ENCODE measurements at regions not wholly inside any gene's neighbourhood (a gene's known extent, or its start where the extent isn't known, plus 50 kb on each side); places are given as distances from the start of the nearest gene placed in this dataset.
"Not testable (repeated sequence)": the region's sequence is repeated elsewhere in the genome, so short reads cannot be mapped to it uniquely, and the experiment has no call there.

- Histone ChIP-seq H3K27ac (no peak overlapping the region), H3K27me3 (replicated peaks) (no peaks in the 10 kb centered on the region), H3K9me3 (replicated peaks) (peaks cover 3% of the 10 kb centered on the region; the same call in 1 of the 2 replicates), H3K4me1 (replicated peaks) (no peaks in the 10 kb centered on the region), H3K36me3 (no peaks in the 10 kb centered on the region), H3K4me3 (no peak overlapping the region)
- DNase-seq (ENCODE audit: low read depth in 1 of 2, low spot score in 2 of 2): no peak
Measured at GRCh38 chr21:20814090-20814489, 184.1 kb upstream of the NCAM2 start.

DNA sequence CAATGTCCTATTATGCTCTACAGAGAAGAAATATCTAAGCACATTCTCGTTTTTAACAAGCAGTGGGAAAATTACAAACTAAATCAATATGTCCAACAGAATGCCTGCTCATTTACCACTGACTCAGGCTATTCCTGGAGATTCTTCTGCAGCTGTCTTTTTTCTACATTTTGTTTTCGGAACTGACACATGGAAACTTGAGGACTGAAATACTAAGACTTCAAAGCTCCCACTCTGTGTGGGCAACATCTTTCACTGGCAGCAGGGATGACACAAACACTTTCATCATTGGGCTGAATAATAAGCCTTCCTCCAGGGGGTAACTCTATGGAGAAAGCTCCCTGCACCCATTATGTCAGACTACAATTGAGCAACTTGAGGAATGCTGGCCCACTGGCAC lies 175.5 kb upstream of the NCAM2 start:
- peaks cover 2% of the 10 kb centered on the region; the same call in 1 of the 2 replicates for H3K9me3 ChIP-seq (replicated peaks)
- no peaks in the 10 kb centered on the region for H3K27me3 ChIP-seq (replicated peaks)
- H3K4me1 ChIP-seq (replicated peaks): no peaks in the 10 kb centered on the region
- no peak for DNase-seq (ENCODE audit: low read depth in 1 of 2, low spot score in 2 of 2)
- H3K27ac ChIP-seq: no peak overlapping the region
- H3K36me3 ChIP-seq: no peaks in the 10 kb centered on the region
- no peak overlapping the region for H3K4me3 ChIP-seq

DNA sequence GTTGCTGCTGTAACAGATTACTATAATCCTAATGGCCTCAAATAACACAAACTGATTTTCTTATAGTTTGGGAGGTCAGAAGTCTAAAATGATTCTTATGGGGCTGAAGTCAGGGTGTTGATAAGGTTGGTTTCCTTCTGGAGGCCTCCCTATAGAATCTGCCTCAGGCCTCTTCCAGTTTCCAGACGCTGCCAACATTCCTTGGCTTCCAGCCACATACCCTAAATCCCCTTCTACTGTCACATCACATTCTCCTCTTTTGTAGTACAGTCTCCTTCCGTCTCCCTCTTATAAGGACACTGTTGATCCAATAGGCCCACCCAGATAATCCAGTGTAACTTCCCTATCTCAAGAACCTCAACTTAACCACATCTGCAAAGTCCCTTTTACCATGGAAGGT lies 145.3 kb upstream of the NCAM2 start:
- Histone ChIP-seq H3K27ac (no peak overlapping the region), H3K36me3 (no peaks in the 10 kb centered on the region), H3K4me1 (replicated peaks) (no peaks in the 10 kb centered on the region), H3K9me3 (replicated peaks) (no peaks in the 10 kb centered on the region), H3K27me3 (replicated peaks) (no peaks in the 10 kb centered on the region), H3K4me3 (no peak overlapping the region)
- DNase-seq (ENCODE audit: low read depth in 1 of 2, low spot score in 2 of 2): no peak

- no peaks in the 10 kb centered on the region for H3K27me3 ChIP-seq (replicated peaks)
- H3K27ac ChIP-seq: no peak overlapping the region
- DNase-seq (ENCODE audit: low read depth in 1 of 2, low spot score in 2 of 2): no peak
- H3K9me3 ChIP-seq (replicated peaks): 0 out of 2 replicates have a peak, but pooled peaks cover 2% of the 10 kb centered on the region
- H3K4me3 ChIP-seq: no peak overlapping the region
- H3K36me3 ChIP-seq: no peaks in the 10 kb centered on the region
- no peaks in the 10 kb centered on the region for H3K4me1 ChIP-seq (replicated peaks)
Measured at GRCh38 chr21:20856926-20857325, 141.3 kb upstream of the NCAM2 start.

DNA sequence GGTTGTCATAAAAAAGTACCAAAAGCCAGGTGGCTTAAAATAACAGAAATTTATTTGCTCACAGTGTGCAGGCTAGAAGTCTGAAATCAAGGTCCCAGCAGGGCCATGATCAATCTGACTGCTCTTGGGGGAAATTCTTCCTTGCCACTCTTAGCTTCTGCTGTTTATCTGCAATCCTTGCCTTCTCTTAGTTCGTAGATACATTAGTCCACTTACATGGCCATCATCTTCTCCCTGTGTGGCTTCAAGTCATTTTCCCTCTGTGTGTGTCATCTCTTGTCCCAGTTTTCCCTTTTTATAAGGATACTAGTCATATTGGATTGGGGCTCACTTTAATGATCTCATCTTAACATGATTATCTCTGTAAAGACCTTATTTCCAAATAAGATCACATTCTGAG lies 124.0 kb upstream of the NCAM2 start:
- no peaks in the 10 kb centered on the region for H3K4me1 ChIP-seq (replicated peaks)

GRCh38 chr21:20875742-20876141 lies 122.5 kb upstream of the NCAM2 start:
- H3K36me3 ChIP-seq: no peaks in the 10 kb centered on the region
- no peaks in the 10 kb centered on the region for H3K27me3 ChIP-seq (replicated peaks)
- DNase-seq (ENCODE audit: low read depth in 1 of 2, low spot score in 2 of 2): no peak
- no peaks in the 10 kb centered on the region; the same call in none of the 2 replicates for H3K9me3 ChIP-seq (replicated peaks)
- no peak overlapping the region for H3K27ac ChIP-seq
- H3K4me1 ChIP-seq (replicated peaks): no peaks in the 10 kb centered on the region
- H3K4me3 ChIP-seq: no peak overlapping the region

More for the DNA sequence above, 124.0 kb upstream of the NCAM2 start:
- H3K36me3 ChIP-seq: no peaks in the 10 kb centered on the region
- no peak overlapping the region for H3K4me3 ChIP-seq
- no peak for DNase-seq (ENCODE audit: low read depth in 1 of 2, low spot score in 2 of 2)
- H3K27ac ChIP-seq: no peak overlapping the region
- H3K27me3 ChIP-seq (replicated peaks): no peaks in the 10 kb centered on the region
- no peaks in the 10 kb centered on the region; the same call in none of the 2 replicates for H3K9me3 ChIP-seq (replicated peaks)

DNA sequence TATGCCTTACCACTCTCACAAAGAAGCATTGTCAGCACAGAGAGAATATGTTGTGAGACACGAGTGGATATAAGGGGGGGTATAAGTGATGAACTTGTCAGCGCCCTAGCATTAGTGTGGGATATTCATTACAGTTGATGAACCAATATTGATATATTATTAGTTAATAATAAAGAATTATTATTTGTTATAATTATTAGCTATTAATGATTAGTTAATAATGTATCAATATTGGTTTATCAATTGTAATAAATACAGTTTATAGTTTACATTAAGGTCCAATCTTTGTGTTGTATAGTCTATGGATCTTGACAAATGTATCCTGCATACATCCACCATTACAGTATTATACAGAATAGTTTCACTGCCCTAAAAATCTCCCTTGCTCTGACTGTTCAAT lies 120.2 kb upstream of the NCAM2 start:
- H3K9me3 ChIP-seq (replicated peaks): peaks cover 4% of the 10 kb centered on the region; the same call in 1 of the 2 replicates
- no peak overlapping the region for H3K27ac ChIP-seq
- H3K4me1 ChIP-seq (replicated peaks): no peaks in the 10 kb centered on the region
- H3K4me3 ChIP-seq: no peak overlapping the region
- no peaks in the 10 kb centered on the region for H3K36me3 ChIP-seq
- no peak for DNase-seq (ENCODE audit: low read depth in 1 of 2, low spot score in 2 of 2)
- no peaks in the 10 kb centered on the region for H3K27me3 ChIP-seq (replicated peaks)

DNA sequence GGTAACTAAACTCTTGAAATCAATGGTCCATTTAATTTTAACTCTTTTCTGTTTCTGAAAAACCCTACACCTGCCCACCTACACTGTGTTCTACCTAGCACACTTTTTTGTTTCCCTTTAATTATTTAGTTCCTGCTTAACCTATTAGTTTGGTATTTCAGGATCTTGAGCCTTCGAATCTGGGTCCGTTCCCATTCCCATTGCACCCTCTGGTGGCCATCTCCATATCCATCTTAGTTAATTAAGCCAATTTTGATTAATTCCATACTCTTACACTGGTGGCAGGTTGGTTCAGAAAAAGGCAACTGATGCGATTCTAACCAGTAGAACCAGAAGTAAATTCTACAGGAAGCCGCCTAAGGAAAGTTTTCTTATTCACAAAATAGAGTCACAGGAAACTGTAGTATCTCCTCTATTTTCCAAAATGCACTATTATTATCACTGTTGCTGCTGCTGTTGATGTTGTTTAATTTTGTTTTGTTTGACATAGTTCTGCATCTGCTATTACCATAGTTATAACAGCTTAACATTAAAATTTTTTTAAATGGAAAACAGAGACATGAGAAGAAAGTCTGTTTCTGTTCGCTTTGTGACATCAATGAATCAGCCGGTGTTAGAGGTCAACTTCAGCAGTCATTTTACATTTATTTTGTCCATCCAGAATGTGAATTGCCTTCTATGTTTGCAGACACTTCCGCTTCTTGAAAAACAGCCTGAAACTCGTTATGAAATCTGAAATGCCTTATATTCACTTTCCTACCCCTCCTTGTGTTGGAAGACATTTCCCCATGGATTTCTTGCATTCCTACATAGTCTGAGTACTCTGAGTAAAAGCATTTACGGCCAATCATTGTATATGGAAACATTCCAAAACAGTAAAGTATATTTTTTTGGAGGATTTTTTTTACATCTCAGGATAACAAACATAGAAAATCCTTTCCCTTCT lies 115.5 kb upstream of the NCAM2 start:
- Histone ChIP-seq H3K27ac (no peak overlapping the region), H3K4me3 (no peak overlapping the region)
- DNase-seq (ENCODE audit: low read depth in 1 of 2, low spot score in 2 of 2): no peak

DNA sequence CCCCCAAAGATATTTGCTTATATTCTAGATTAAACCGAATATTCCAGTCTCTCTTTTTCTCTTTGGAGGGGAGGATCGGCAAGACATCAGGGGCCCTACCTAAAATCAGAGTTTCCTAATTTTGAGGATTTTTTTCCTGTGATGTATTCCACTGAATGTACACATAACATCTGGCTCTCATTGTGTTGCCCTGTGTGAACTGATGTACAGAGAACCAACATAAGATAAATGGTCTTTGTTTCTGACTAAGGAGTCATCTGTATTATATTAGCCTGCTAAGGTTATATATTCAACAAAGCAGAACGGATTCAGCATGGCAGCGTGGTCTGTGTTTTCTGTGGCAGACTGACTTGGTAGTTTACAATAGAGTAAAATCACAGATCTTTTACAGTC lies 114.8 kb upstream of the NCAM2 start:
- Histone ChIP-seq H3K4me3 (no peak overlapping the region), H3K27me3 (replicated peaks) (no peaks in the 10 kb centered on the region), H3K27ac (no peak overlapping the region), H3K4me1 (replicated peaks) (no peaks in the 10 kb centered on the region), H3K9me3 (replicated peaks) (0 out of 2 replicates have a peak, but pooled peaks cover 8% of the 10 kb centered on the region), H3K36me3 (no peaks in the 10 kb centered on the region)
- DNase-seq (ENCODE audit: low read depth in 1 of 2, low spot score in 2 of 2): no peak

More for the DNA sequence above, 115.5 kb upstream of the NCAM2 start:
- Histone ChIP-seq H3K4me1 (replicated peaks) (no peaks in the 10 kb centered on the region), H3K9me3 (replicated peaks) (peaks cover 8% of the 10 kb centered on the region; the same call in 1 of the 2 replicates), H3K36me3 (no peaks in the 10 kb centered on the region), H3K27me3 (replicated peaks) (no peaks in the 10 kb centered on the region)

DNA sequence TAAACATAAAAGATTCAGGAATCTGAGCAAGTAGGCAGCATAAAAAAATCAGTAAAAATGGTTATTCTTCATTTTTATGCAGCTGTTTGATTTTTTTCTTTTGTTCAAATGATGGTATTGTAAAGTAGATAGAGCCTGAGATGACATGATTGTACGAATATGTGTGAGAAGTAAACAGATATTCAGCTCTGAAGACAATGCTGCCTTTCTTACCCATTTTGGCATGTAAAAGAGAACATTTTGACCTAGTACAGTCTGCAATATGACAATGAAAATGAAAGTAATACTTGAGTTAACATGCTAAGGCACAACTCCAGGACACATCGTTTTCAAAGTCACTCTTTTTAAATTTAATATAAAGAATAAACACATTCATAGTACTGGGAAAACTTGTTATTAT lies 95.7 kb upstream of the NCAM2 start:
- H3K4me3 ChIP-seq: no peak overlapping the region
- no peaks in the 10 kb centered on the region for H3K36me3 ChIP-seq
- no peaks in the 10 kb centered on the region for H3K27me3 ChIP-seq (replicated peaks)
- DNase-seq (ENCODE audit: low read depth in 1 of 2, low spot score in 2 of 2): no peak
- H3K9me3 ChIP-seq (replicated peaks): no peaks in the 10 kb centered on the region
- no peak overlapping the region for H3K27ac ChIP-seq
- no peaks in the 10 kb centered on the region for H3K4me1 ChIP-seq (replicated peaks)

DNA sequence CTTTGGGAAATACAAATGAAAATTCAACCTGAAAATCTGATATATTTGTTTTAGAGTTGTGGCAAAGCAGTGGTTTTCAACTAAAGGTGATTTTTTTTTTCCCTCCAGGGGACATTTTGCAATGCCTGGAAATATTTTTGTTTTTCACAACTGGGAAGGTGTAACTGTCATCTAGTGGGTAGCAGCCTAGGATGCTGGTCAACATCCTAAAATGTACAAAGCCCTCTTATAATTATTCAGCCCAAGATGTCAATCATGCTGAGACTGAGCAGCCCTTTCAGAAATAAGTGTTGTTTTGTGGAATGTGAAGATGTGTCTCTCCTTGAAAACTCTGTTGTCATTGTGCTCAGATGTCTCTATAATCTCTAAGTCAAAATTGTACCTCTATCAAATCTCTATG lies 95.2 kb upstream of the NCAM2 start:
- DNase-seq (ENCODE audit: low read depth in 1 of 2, low spot score in 2 of 2): no peak
- H3K27ac ChIP-seq: no peak overlapping the region
- no peaks in the 10 kb centered on the region for H3K9me3 ChIP-seq (replicated peaks)
- no peak overlapping the region for H3K4me3 ChIP-seq
- no peaks in the 10 kb centered on the region for H3K4me1 ChIP-seq (replicated peaks)
- no peaks in the 10 kb centered on the region for H3K36me3 ChIP-seq
- H3K27me3 ChIP-seq (replicated peaks): no peaks in the 10 kb centered on the region

GRCh38 chr21:20927555-20927954 lies 70.7 kb upstream of the NCAM2 start:
- H3K4me1 ChIP-seq (replicated peaks); H3K27ac ChIP-seq; H3K27me3 ChIP-seq (replicated peaks); H3K9me3 ChIP-seq (replicated peaks); DNase-seq (ENCODE audit: low read depth in 1 of 2, low spot score in 2 of 2); H3K36me3 ChIP-seq; H3K4me3 ChIP-seq: not testable (repeated sequence)

GRCh38 chr21:20942523-20942922 lies 55.7 kb upstream of the NCAM2 start:
- Histone ChIP-seq H3K4me3 (no peak overlapping the region), H3K4me1 (replicated peaks) (no peaks in the 10 kb centered on the region), H3K27me3 (replicated peaks) (no peaks in the 10 kb centered on the region), H3K9me3 (replicated peaks) (no peaks in the 10 kb centered on the region; the same call in 1 of the 2 replicates), H3K36me3 (no peaks in the 10 kb centered on the region), H3K27ac (no peak overlapping the region)
- DNase-seq (ENCODE audit: low read depth in 1 of 2, low spot score in 2 of 2): no peak

DNA sequence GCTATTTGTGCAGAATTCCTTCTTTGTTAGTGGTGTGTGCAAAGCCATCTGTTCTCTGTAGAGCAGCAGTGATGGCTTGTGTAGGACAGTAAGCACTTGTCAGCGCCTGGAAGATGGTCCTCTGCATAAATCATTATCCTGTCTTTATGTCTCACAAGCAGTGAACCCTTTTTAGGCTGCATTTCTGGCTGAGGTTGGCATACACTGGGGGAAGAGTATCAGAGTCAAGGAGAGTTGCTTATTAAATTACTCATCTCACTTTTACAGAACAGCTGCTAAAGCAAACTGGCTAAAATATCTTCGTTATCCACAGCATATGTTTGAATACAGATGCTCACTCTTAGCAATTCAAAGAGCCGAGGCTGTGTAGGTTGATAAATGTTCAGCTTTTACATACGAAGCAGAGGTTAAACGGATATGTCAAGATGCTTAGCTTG lies 54.6 kb upstream of the NCAM2 start:
- H3K27ac ChIP-seq: no peak overlapping the region
- no peaks in the 10 kb centered on the region for H3K36me3 ChIP-seq
- no peaks in the 10 kb centered on the region for H3K4me1 ChIP-seq (replicated peaks)
- no peaks in the 10 kb centered on the region; the same call in 1 of the 2 replicates for H3K9me3 ChIP-seq (replicated peaks)
- DNase-seq (ENCODE audit: low read depth in 1 of 2, low spot score in 2 of 2): no peak
- H3K4me3 ChIP-seq: no peak overlapping the region
- no peaks in the 10 kb centered on the region for H3K27me3 ChIP-seq (replicated peaks)

Data from SJSA1 (cell line).